GM20431 (cell line): ENCODE measurements at regions not wholly inside any gene's neighbourhood (a gene's known extent, or its start where the extent isn't known, plus 50 kb on each side); places are given as distances from the start of the nearest gene placed in this dataset.

ENCODE experiments used
- in situ Hi-C: fragments of 300-500 bp; cut with MseI, MboI; formaldehyde crosslinking; loops from one replicate; pipeline ENCODE4 v1.15.0; 2020; ENCODE audit warnings: low sequenced_read_pairs; ENCODE audit not compliant: unreplicated experiment

- in situ Hi-C loops, result no loop called here
These were observed 72.5 kb upstream of the TLE3 start for GRCh38 chr15:70170096-70170699.

- in situ Hi-C loops, result no loop called here
These were observed 71.4 kb upstream of the TLE3 start for GRCh38 chr15:70169147-70169546.

DNA sequence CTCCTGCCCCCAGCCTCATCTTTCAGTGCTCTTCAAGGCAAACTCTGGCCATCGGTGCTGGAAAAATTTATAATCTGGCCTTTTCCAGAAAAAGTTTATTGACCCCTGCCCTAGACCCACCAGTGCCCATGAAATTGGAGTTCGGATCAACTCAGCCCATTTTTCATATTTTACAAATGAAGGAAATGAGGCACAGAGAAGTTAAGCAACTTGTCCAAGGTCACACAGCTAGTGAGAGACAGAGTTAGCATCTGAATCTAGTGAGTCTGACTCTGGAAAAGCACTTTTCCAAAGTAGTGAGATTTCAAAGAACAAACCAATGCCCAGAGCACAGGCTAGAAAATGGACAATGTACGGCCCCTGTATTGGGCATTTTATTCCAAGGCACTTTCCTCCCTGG lies 69.4 kb upstream of the TLE3 start:
- in situ Hi-C loops, result no loop called here

DNA sequence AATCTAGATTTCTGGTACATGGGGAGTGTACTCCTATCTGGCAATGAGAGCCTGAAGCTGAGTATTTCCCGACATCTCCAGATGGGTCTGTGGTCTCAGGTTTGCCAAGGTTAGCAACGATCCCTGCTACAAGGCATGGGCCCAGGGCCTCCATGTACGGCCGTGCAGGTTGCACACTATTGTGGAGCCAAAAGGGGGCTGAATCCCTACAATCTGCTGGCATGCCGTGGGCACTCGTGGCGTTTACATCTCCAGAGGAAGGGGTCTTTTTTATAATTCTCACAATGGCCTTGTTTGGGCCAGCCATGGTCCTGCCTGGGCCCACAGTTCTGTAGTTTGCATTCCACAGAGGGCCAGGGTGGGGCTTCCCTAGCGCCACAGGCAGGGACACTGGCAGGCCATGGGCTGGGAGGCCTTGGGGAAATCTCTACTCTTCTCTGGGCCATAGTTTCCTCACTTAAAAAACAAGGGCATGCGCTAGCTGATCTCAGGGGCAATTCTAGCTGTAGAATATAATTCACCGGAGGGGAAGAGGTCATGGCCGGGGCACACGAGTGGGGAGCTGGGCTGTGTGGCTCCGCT lies 68.9 kb upstream of the TLE3 start:
- in situ Hi-C loops, result no loop called here

- in situ Hi-C loops, result no loop called here
These were observed 68.1 kb upstream of the TLE3 start for GRCh38 chr15:70165716-70166284.

- in situ Hi-C loops, result no loop called here
These were observed 67.4 kb upstream of the TLE3 start for GRCh38 chr15:70164910-70165715.

- in situ Hi-C loops, result no loop called here
These were observed 66.6 kb upstream of the TLE3 start for GRCh38 chr15:70164156-70164900.

GRCh38 chr15:70160803-70161565 lies 63.3 kb upstream of the TLE3 start:
- in situ Hi-C loops, result no loop called here

DNA sequence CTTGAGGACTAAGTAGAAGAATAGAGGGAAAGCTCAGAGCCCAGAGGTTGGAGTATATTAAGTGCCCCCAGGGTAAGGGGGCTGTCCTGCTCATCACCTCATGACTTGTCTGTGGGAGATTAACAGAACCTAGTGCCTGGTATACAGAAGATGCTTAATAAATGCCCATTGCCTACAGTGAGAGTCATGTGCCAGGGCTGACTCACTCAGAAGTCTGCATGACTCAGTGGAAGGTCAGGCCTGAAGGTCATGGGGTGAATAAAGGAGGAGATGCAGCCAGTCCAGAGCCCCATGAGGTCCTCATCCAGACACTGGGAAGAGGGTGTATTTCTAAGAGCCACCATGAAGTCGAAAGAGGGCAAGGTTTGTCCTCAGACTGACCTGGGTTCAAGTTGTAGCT lies 62.5 kb upstream of the TLE3 start:
- in situ Hi-C loops, result no loop called here

- in situ Hi-C loops, result no loop called here
These were observed 61.9 kb upstream of the TLE3 start for GRCh38 chr15:70159713-70160009.

- in situ Hi-C loops, result no loop called here
These were observed 61.4 kb upstream of the TLE3 start for GRCh38 chr15:70159001-70159712.

GRCh38 chr15:70158309-70159000 lies 60.7 kb upstream of the TLE3 start:
- in situ Hi-C loops, result no loop called here

DNA sequence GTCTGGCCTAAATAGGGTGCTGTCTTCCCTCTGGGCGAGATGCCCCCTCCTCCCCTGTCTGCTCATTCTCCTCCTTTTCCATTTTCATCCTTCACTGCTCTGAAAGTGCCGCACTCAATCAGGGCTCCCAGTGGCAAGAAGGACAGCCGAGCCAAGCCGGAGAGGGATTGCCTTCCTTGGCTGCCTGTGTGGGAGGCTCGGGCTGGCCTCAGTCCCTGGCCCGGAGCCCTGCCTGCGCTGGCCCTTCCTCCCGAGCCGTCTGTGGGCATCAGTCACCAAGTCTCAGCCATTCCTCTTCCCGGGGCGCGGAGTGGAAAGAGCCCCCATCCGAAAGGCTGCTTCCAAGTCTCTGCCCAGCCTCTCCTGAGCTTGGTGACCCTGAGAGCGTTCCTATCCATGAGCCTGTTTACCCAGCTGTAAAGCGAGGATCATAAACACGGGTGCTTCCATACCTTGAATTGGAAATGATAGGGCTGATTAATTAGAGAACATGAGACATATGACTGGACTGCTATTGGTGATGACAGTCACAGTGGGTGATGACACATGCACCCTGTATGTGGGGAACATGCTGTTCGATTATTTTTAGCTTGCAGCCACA lies 59.1 kb upstream of the TLE3 start:
- in situ Hi-C loops, result no loop called here

DNA sequence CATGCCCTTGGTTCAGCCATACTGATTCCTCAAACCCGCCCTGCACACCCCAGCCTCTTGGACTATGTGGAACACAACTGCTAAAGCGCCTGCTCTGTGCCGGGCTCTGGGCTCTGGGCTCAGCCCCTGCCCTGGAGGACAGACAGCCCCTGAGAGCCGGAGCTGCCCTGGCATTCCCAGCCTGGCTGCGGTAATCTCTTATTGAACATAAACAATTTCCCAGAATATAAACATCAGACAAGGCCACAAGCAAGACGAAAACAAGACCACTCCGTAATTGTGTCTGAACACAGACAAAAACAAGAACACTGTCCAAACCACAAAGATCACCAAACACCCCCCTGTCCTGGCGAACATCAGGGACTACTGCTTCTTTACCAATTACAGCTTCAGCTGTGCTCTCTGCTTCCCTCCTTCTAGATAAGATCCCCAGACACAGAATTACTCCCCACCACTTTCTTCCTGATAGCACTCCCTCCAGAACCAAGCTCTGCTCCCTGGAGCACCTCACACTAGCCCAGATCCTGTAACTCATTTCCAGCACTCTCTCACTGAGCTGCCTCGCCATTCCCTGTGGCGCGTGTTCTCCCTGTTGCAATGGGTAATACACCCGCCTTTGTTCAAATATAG lies 57.1 kb upstream of the TLE3 start:
- in situ Hi-C loops, result no loop called here

DNA sequence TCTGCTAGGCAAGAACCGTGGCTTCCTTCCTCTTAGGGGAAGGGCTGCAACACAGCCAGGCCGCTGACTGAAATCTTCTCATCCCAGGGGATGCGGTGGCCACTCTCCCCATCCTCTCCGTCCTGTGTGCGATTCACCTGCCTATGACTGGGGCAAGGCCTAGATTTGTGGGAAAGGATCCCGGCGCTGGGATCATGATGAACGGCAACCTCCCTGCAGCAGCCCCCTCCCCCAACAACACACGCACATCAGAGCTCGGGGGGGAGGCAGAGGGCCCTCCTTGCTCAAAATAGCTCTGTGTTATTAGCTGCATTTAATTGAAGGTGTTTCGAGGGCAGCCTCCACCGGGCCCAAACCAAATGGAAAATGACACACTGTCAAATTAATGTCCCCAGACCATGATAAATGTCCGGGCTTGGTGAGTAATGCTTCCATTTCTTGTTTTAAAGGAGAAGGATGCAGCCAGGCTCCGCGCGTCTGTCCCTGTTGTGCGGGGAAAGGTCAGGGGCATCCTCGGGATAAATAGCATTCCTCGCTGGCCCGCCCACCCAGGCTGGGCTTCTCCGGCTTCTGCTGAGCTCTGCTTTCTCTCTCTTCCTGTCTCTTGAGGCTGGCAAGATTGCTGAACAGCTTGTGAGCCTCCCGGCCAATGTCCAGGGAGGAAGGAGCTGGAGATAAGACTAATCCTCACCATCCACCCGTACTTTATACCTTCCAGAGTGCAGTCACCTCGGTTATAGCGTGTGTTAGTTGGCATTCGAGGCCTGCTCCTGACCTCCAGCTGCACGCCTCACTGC lies 56.4 kb upstream of the TLE3 start:
- in situ Hi-C loops, result no loop called here

GRCh38 chr15:70152070-70152480 lies 54.4 kb upstream of the TLE3 start:
- in situ Hi-C loops, result no loop called here

- in situ Hi-C loops, result no loop called here
These were observed 53.7 kb upstream of the TLE3 start for GRCh38 chr15:70151462-70151861.
